KMS-11 (cell line): ENCODE measurements at regions not wholly inside any gene's neighbourhood (a gene's known extent, or its start where the extent isn't known, plus 50 kb on each side); places are given as distances from the start of the nearest gene placed in this dataset.

ENCODE experiments used
- H2AFZ ChIP-seq: fragments of 200-600 bp; sonication (generic); 2 replicates; pipeline ENCODE4 v1.6.1; 2016; ENCODE audit warnings: antibody characterized with exemption, mixed run types, low read depth
- H3K27ac ChIP-seq: fragments of 200-600 bp; sonication (generic); 2 replicates; pipeline ENCODE4 v1.6.1; 2016; ENCODE audit warnings: mild to moderate bottlenecking, mixed run types
- H3K27me3 ChIP-seq: fragments of 200-600 bp; sonication (generic); 2 replicates; pipeline ENCODE4 v1.6.1; 2017; ENCODE audit warnings: mild to moderate bottlenecking, low read depth, mixed run types, moderate library complexity; ENCODE audit not compliant: insufficient read depth
- H3K36me3 ChIP-seq: fragments of 200-600 bp; sonication (generic); 2 replicates; pipeline ENCODE4 v1.6.1; 2017; ENCODE audit warnings: mild to moderate bottlenecking, mixed run types; ENCODE audit not compliant: insufficient read depth
- H3K4me1 ChIP-seq: fragments of 200-600 bp; sonication (generic); 2 replicates; pipeline ENCODE4 v1.6.1; 2016; ENCODE audit warnings: mild to moderate bottlenecking, low read depth, mixed run types; ENCODE audit not compliant: poor library complexity, severe bottlenecking
- H3K4me2 ChIP-seq: fragments of 200-600 bp; sonication (generic); 2 replicates; pipeline ENCODE4 v1.7.0; 2016; ENCODE audit warnings: mild to moderate bottlenecking, mixed run types
- H3K4me3 ChIP-seq: fragments of 200-600 bp; sonication (generic); IDR thresholded peaks from 2 replicates; pipeline ENCODE4 v1.6.1; 2017; ENCODE audit warnings: low read depth, low read length, mixed read lengths; ENCODE audit not compliant: insufficient read depth
- H3K79me2 ChIP-seq: fragments of 200-600 bp; sonication (generic); 2 replicates; pipeline ENCODE4 v1.6.1; 2016; ENCODE audit warnings: low read depth, mixed run types; ENCODE audit not compliant: insufficient read depth
- H3K9ac ChIP-seq: fragments of 200-600 bp; sonication (generic); 2 replicates; pipeline ENCODE4 v1.6.1; 2016; ENCODE audit warnings: mild to moderate bottlenecking, mixed run types
- H4K20me1 ChIP-seq: fragments of 200-600 bp; sonication (generic); 2 replicates; pipeline ENCODE4 v1.6.1; 2016; ENCODE audit warnings: mild to moderate bottlenecking, mixed run types; ENCODE audit not compliant: insufficient read depth
- TF ChIP-seq, protein P1 (sequence below): fragments of 200-600 bp; sonication (generic); conservative IDR thresholded peaks from 2 replicates; pipeline ENCODE4 v1.6.1; 2017; ENCODE audit warnings: low read depth, mild to moderate bottlenecking, antibody characterized with exemption, low read length, moderate library complexity, mixed read lengths

DNA sequence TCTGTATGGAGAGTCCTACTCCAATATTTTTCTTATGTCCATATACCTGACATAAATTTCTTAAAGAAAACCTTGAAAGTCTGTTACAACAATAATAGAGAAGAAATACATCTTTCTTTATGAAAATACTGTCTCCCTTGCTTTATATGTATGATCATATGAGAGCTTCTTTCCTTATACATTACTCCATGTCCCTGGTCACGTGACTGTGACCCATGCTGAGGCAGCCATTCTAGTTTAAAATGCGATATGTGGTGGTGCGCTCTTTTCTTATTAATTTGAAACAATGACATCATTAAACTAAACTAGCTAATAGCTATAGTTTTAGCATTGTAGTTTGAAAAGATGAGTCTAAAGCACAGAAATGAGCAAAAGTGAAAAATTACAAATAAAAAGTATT is 1120.3 kb upstream of the PRR20A start:
- Histone ChIP-seq H3K36me3 (no peaks in the 10 kb centered on the region), H3K27me3 (no peaks in the 10 kb centered on the region), H3K9ac (no peak overlapping the region), H4K20me1 (no peaks in the 10 kb centered on the region), H2AFZ (no peak overlapping the region), H3K4me2 (no peak overlapping the region), H3K79me2 (no peaks in the 10 kb centered on the region), H3K4me3 (no peak overlapping the region), H3K27ac (no peak overlapping the region), H3K4me1 (no peaks in the 10 kb centered on the region)
- TF ChIP-seq, protein P1, sequence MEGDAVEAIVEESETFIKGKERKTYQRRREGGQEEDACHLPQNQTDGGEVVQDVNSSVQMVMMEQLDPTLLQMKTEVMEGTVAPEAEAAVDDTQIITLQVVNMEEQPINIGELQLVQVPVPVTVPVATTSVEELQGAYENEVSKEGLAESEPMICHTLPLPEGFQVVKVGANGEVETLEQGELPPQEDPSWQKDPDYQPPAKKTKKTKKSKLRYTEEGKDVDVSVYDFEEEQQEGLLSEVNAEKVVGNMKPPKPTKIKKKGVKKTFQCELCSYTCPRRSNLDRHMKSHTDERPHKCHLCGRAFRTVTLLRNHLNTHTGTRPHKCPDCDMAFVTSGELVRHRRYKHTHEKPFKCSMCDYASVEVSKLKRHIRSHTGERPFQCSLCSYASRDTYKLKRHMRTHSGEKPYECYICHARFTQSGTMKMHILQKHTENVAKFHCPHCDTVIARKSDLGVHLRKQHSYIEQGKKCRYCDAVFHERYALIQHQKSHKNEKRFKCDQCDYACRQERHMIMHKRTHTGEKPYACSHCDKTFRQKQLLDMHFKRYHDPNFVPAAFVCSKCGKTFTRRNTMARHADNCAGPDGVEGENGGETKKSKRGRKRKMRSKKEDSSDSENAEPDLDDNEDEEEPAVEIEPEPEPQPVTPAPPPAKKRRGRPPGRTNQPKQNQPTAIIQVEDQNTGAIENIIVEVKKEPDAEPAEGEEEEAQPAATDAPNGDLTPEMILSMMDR = no peak

DNA sequence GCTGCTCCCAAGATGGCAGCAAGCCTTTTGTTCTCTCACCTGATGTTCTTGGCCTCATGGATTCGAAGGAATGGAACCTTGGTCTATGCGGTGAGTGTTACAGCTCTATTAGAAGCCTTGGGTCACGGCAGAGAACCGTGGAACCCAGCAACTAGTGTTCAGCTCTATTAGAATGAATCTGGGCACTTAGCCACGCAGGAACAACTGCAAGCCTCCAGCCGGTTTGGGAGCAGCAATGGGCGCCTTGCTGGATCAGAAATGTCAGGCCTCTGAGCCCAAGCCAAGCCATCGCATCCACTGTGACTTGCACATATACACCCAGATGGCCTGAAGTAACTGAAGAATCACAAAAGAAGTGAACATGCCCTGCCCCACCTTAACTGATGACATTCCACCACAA is 1100.7 kb upstream of the PRR20A start:
- no peak overlapping the region for H3K4me2 ChIP-seq
- H3K4me1 ChIP-seq = no peaks in the 10 kb centered on the region
- no peak overlapping the region for H2AFZ ChIP-seq
- TF ChIP-seq, protein P1 = no peak
- H3K27ac ChIP-seq = no peak overlapping the region
- H3K4me3 ChIP-seq = no peak overlapping the region
- no peaks in the 10 kb centered on the region for H3K79me2 ChIP-seq
- H3K36me3 ChIP-seq = no peaks in the 10 kb centered on the region
- H3K9ac ChIP-seq = no peak overlapping the region
- no peaks in the 10 kb centered on the region for H4K20me1 ChIP-seq
- H3K27me3 ChIP-seq = no peaks in the 10 kb centered on the region

DNA sequence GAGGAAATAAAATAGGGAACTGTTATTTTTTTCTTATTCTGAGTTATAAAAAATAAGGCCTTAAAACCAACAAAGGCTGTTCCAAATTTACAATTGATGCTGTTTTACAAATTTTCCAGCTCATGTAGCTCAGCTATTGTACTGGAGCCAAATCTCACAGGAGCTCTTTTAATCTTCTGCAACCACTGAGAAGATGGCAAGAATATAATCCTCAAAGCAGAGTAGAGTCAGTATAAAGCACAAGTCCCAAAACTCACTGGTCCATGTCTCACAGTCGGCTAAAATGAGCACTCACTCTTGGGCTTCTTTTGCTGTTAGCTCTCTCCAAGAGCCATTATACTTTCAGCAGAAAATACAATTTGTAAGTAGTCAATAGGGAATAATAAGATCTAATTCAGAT is 1074.4 kb upstream of the PRR20A start:
- Histone ChIP-seq H3K79me2 (no peaks in the 10 kb centered on the region), H3K4me1 (no peaks in the 10 kb centered on the region), H3K4me3 (no peak overlapping the region), H3K36me3 (no peaks in the 10 kb centered on the region), H4K20me1 (no peaks in the 10 kb centered on the region), H3K27me3 (no peaks in the 10 kb centered on the region), H2AFZ (no peak overlapping the region), H3K9ac (no peak overlapping the region), H3K4me2 (no peak overlapping the region), H3K27ac (no peak overlapping the region)
- TF ChIP-seq, protein P1 = no peak

DNA sequence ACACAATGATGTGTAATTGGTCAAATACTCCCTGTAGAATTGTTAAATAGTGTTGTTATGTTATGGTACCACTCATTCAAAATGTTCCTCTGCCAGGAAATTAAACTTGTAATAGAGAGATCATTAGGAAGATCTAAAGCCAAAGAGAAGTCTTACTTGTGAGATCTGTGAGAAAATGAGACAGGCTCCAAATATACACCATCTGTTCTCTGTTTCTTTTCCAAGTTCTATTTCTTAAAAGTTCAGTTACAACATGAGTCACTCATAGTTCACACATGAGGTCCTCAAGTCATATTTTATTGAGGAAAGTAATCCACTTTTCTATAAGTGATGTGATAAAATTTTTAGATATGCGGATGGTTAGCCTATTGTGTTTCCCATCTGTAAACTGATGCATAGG is 1038.1 kb upstream of the PRR20A start:
- no peak overlapping the region for H2AFZ ChIP-seq
- H4K20me1 ChIP-seq = no peaks in the 10 kb centered on the region
- TF ChIP-seq, protein P1 = no peak

More for the DNA sequence above, 1038.1 kb upstream of the PRR20A start:
- Histone ChIP-seq H3K79me2 (no peaks in the 10 kb centered on the region), H3K27me3 (no peaks in the 10 kb centered on the region), H3K9ac (no peak overlapping the region), H3K4me1 (no peaks in the 10 kb centered on the region), H3K4me2 (no peak overlapping the region), H3K4me3 (no peak overlapping the region), H3K27ac (no peak overlapping the region), H3K36me3 (no peaks in the 10 kb centered on the region)
